Heart right ventricle (tissue), 16 donors: ENCODE measurements at regions not wholly inside any gene's neighbourhood (a gene's known extent, or its start where the extent isn't known, plus 50 kb on each side); places are given as distances from the start of the nearest gene placed in this dataset.

Source experiments
- ATAC-seq, 8 donors: fragments of 200-7000 bp; cut with Tn5 transposase; one replicate each; pipeline ENCODE4 v1.9.1; 2020; ENCODE audit warnings: mild to moderate bottlenecking in 8 of 8, moderate library complexity in 8 of 8, moderate number of reproducible peaks in 1 of 8
- DNase-seq, 2 donors: peaks; one replicate each; pipeline ENCODE4 v3.0.0-alpha.2; 2020
- H3K27ac ChIP-seq, 10 donors: fragments of 200-600 bp; sonication (generic) in 2 of 10; one replicate each; pipeline versions ENCODE4 v1.5.0 to v1.8.0; 2020 to 2022; ENCODE audit warnings: mild to moderate bottlenecking in 3 of 10
- H3K27me3 ChIP-seq, 7 donors: fragments of 200-600 bp; one replicate each; pipeline ENCODE4 v1.8.0; 2021 to 2022; ENCODE audit warnings: mild to moderate bottlenecking in 2 of 7
- H3K36me3 ChIP-seq, 9 donors: fragments of 200-600 bp; sonication (generic) in 1 of 9; one replicate each; pipeline versions ENCODE4 v1.5.0 to v1.8.0; 2020 to 2022; ENCODE audit warnings: mild to moderate bottlenecking in 2 of 9
- H3K4me1 ChIP-seq, 9 donors: fragments of 200-600 bp; sonication (generic) in 1 of 9; one replicate each; pipeline versions ENCODE4 v1.5.0 to v1.8.0; 2020 to 2022; ENCODE audit warnings: mild to moderate bottlenecking in 4 of 9
- H3K4me3 ChIP-seq, 10 donors: fragments of 200-600 bp; sonication (generic) in 2 of 10; one replicate each; pipeline versions ENCODE4 v1.5.0 to v1.8.0; 2020 to 2022; ENCODE audit warnings: mild to moderate bottlenecking in 7 of 10, moderate library complexity in 2 of 10
- H3K9me3 ChIP-seq, 11 donors: fragments of 200-600 bp in 10 of 11; sonication (generic) in 2 of 11; one replicate each; pipeline versions ENCODE4 v1.5.0 to v1.8.0; 2013 to 2022; ENCODE audit warnings: mild to moderate bottlenecking in 2 of 11, control low read depth in 1 of 11, moderate library complexity in 1 of 11
- WGBS, 2 donors: extraction: QIAGEN DNeasy Blood & Tissue Kit; methylation state at CpG; one replicate each; pipeline ENCODE4 v1.1.7; 2013; ENCODE audit warnings: inconsistent platforms in 1 of 2; 5-methylcytosine and 5-hydroxymethylcytosine counted together
- intact Hi-C, 10 donors: fragments of 100-400 bp; cut with DNase I; formaldehyde crosslinking; loops; one replicate each; pipeline versions ENCODE4 v1.11.1 to v1.14.2; 2022
- TF ChIP-seq, protein P1 (sequence below), 9 donors: fragments of 200-600 bp; sonication (generic) in 2 of 9; IDR thresholded peaks; one replicate each; pipeline versions ENCODE4 v1.5.0 to v1.8.0; 2021 to 2022; ENCODE audit warnings: antibody characterized with exemption in 9 of 9, mild to moderate bottlenecking in 5 of 9, moderate library complexity in 1 of 9
- donor health status: Arrhythmogenic right ventricular cardiomyopathy.
- donor health status: ischemic (EF 13 %, LVEDD 7.1; RV severe dilation, severe dysfunction).
- donor health status: healthy with polysubstance abuse.
- donor health status: DM: no; HTN: yes; CAD: no.
- donor health status: DM: no; HTN: no; CAD: no.
- donor health status: ischemic (EF 25% LVEDD 6.9; RV normal size, moderate dysfunction).
- donor health status: ischemic (EF 25% LVEDD 5.7; RV mildly dilated, moderate dysfunction).
- donor health status: healthy.
- donor health status: DM: yes; HTN: yes; CAD: no.
- donor health status: Ischemic cardiomyopathy.
- donor health status: ischemic (EF 35%, LVEDD 5.7; RV mildly dilated, moderate dysfunction).
- donor health status: nonischemic (EF 11% LVEDD 7.7; RV severe dilation, severe dysfunction).
- donor health status: DM: yes; HTN: yes; CAD: no.
- donor health status: PGD.
- donor health status: ischemic (EF 29% LVEDD 5.4; RV normal size, mild dysfunction).
- donor health status: nonischemic (EF 23%, LVEDD 6.1; RV moderate dilation, normal function).

DNA sequence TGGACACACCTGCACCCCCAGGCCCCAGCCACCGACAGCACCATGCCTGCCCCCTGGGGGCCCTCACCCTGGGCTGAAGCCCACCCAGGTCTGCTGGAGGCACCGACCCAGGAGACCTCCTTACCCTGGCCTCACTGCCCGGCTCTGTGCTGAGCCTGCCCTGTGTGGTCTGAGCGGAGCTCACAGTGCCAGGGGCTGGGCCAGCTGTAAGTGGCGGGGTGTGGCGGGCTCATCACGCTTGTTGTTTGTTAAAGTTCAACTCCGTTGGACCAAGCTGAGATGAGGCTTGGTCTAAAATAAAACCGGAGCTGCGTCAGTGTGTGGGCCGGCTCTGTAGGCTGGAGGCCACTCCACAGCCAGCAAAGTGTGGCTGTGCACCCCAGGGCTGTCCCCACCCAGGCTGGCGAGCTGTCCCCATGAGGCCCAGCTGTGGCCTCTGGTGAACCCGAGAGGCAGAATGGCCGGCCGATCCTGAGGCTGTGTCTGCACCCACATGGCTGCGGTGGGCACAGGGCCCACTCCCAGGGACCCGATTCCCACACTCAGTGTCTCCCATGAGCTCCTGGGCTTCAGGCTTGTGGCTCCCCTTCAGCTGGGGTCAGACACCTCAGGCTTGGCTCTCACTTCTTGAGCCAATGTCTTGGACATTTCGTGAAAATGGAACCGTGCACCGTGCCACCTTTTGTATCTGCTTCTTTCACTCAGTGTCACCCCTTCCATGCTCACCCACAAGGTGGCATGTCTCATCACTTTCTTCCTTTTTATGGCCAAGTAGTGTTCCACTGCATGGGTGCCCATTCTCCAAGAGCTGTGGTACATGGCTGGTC is 137.9 kb downstream of the CTTN start:
- H3K9me3 ChIP-seq: peaks cover 0 to 2% (median 0%) of the 10 kb centered on the region in 11 donors
- WGBS, 2 donors: 91 to 93% methylated on average over 20 of the region's 20 CpGs
- peak in 1 of 8 donors; percentile 13 for ATAC-seq
- no peak for DNase-seq
- no peaks in the 10 kb centered on the region for H3K27me3 ChIP-seq
- TF ChIP-seq, protein P1, sequence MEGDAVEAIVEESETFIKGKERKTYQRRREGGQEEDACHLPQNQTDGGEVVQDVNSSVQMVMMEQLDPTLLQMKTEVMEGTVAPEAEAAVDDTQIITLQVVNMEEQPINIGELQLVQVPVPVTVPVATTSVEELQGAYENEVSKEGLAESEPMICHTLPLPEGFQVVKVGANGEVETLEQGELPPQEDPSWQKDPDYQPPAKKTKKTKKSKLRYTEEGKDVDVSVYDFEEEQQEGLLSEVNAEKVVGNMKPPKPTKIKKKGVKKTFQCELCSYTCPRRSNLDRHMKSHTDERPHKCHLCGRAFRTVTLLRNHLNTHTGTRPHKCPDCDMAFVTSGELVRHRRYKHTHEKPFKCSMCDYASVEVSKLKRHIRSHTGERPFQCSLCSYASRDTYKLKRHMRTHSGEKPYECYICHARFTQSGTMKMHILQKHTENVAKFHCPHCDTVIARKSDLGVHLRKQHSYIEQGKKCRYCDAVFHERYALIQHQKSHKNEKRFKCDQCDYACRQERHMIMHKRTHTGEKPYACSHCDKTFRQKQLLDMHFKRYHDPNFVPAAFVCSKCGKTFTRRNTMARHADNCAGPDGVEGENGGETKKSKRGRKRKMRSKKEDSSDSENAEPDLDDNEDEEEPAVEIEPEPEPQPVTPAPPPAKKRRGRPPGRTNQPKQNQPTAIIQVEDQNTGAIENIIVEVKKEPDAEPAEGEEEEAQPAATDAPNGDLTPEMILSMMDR (IDR thresholded peaks at IDR 0.05): no peak
- no peaks in the 10 kb centered on the region for H3K4me1 ChIP-seq
- H3K36me3 ChIP-seq: no peaks in the 10 kb centered on the region
- intact Hi-C loops: no loop called here
- H3K4me3 ChIP-seq: no peak overlapping the region
- H3K27ac ChIP-seq: no peak overlapping the region

DNA sequence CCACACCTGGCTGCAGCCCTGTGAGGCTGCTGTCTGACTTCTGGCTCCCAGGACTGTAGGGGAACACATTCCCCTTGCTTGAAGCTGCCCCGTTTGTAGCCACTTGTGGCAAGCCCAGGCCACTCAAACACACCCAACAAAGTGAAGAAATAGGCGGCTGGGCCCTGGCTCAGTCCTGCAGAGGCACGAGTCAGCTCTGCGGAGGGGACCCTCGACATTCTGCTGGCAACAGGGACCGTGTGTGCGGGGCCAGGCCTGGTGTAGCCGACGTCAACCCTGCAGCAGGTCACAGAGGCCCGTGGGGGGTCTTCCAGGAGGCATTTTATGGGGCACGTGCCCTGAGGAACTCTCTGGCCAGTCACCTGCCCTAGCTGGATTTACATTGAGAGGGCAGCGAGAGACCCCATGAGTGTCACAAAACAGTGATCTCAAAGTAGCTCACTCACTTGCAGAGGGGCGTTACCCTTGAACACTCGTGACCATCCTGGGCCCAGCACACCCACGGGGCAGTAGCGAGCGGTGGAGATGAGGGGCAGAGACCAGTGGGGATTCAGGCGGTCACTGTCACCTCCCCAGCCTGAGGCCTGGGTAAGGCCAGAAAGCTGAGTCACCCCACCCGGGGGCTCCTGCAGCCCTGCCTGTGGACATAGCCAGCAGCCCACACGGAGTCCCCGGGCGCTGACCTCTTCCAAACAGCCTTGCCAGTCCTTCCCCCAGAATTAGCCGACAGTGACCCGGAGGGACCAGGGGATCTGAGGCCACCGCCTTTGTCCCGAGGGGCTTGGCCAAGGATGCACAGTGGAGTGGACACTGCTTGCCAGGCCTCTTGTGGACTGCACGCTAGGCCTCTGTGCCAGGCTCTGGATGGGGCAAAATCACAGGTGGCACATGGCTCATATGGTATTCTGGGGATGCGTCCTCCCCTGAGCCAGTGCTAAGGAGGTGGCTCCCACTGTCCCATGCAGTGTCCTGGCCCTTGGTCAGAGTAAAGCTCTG is 139.5 kb downstream of the CTTN start:
- Histone ChIP-seq H3K27me3 (no peaks in the 10 kb centered on the region), H3K27ac (no peak overlapping the region), H3K4me3 (no peak overlapping the region), H3K36me3 (no peaks in the 10 kb centered on the region), H3K4me1 (no peaks in the 10 kb centered on the region), H3K9me3 (peaks cover 0 to 9% (median 0%) of the 10 kb centered on the region in 11 donors)
- TF ChIP-seq, protein P1 (IDR thresholded peaks at IDR 0.05): no peak
- intact Hi-C loops: no loop called here
- no peak for ATAC-seq
- 85 to 86% methylated on average over 28 of the region's 28 CpGs for WGBS, 2 donors
- DNase-seq: no peak

DNA sequence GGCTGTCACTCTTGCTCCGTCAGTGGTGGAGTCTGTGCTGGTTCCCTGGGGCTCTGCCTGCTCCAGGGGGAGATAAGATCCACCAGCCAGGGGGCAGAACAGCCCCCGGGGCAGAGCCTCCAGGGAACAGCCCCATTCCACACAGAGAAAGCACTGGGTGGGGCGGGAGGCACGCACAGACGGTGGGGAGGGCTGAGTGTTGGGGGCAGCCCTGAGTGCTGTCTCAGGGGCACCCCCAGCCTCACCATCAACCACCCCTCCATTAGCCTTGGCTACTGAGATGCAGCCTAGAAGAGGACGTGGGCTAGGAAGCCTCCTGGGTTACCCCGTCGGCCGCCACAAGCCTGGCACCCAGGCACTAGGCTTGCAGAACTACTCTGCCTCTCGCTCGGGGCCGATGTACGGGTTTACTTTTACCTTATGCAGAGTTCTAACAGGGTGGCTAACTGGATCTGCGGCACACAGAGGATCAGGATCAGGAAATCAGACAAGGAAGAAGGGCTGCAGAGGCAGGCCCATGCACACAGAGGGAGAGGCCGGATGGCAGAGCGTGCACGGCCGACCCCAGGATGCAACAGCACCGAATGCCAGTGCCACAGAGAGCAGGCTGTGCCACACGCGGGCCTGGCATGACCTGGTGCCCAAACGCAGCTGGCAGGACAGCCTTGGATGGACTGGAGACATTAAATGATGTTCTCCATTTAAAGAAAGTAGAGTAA is 140.5 kb downstream of the CTTN start:
- DNase-seq (no peak), ATAC-seq (no peak)
- Histone ChIP-seq H3K27me3 (no peaks in the 10 kb centered on the region), H3K36me3 (no peaks in the 10 kb centered on the region), H3K4me1 (no peaks in the 10 kb centered on the region), H3K9me3 (peaks cover 0 to 9% (median 0%) of the 10 kb centered on the region in 11 donors), H3K27ac (no peak overlapping the region), H3K4me3 (no peak overlapping the region)
- 80 to 81% methylated on average over 22 of the region's 22 CpGs for WGBS, 2 donors
- intact Hi-C loops: no loop called here
- TF ChIP-seq, protein P1 (IDR thresholded peaks at IDR 0.05): no peak
